Fibroblast of mammary gland (primary cell): ENCODE measurements at regions not wholly inside any gene's neighbourhood (a gene's known extent, or its start where the extent isn't known, plus 50 kb on each side); places are given as distances from the start of the nearest gene placed in this dataset.

Experiments used
- DNase-seq: peaks from one replicate; pipeline ENCODE4 v3.0.0-alpha.2; 2010; ENCODE audit warnings: low read depth
- H3K4me3 ChIP-seq: 2 replicates; pipeline ENCODE4 v1.5.1; 2011; ENCODE audit warnings: low read depth, mild to moderate bottlenecking, low read length, moderate library complexity; ENCODE audit not compliant: control insufficient read depth
- TF ChIP-seq, protein P1 (sequence below): conservative IDR thresholded peaks from 2 replicates; pipeline ENCODE4 v1.5.1; 2011; ENCODE audit warnings: low read depth, low read length, inconsistent platforms; ENCODE audit not compliant: control insufficient read depth, insufficient read depth

GRCh38 chr1:209341673-209342420 lies 241.7 kb upstream of the CAMK1G start:
- H3K4me3 ChIP-seq: no peak overlapping the region
- TF ChIP-seq, protein P1, sequence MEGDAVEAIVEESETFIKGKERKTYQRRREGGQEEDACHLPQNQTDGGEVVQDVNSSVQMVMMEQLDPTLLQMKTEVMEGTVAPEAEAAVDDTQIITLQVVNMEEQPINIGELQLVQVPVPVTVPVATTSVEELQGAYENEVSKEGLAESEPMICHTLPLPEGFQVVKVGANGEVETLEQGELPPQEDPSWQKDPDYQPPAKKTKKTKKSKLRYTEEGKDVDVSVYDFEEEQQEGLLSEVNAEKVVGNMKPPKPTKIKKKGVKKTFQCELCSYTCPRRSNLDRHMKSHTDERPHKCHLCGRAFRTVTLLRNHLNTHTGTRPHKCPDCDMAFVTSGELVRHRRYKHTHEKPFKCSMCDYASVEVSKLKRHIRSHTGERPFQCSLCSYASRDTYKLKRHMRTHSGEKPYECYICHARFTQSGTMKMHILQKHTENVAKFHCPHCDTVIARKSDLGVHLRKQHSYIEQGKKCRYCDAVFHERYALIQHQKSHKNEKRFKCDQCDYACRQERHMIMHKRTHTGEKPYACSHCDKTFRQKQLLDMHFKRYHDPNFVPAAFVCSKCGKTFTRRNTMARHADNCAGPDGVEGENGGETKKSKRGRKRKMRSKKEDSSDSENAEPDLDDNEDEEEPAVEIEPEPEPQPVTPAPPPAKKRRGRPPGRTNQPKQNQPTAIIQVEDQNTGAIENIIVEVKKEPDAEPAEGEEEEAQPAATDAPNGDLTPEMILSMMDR: no peak
- DNase-seq: no peak

- no peak for DNase-seq
- TF ChIP-seq, protein P1: no peak
- no peak overlapping the region for H3K4me3 ChIP-seq
Observed at GRCh38 chr1:209342441-209343175, 240.9 kb upstream of the CAMK1G start.

DNA sequence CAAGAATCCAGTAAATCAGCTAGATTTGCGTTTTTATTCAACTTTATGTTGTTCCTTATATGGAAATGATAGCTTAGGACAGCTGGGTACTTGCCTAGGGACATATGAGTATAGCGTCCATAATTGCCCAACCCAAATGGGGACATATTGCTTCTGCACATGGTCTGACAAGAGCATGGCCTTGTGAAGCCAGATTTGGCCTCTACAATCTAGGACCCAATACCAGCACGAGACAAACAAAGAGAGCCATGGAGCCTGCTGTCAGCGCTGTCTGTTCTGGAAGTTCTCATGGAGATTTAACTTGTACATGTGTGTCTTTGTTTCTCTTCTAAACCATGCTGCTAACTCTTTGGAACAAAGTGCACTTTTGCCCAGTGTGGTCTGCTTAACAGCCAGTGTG lies 240.0 kb upstream of the CAMK1G start:
- H3K4me3 ChIP-seq: no peak overlapping the region
- TF ChIP-seq, protein P1: no peak
- DNase-seq: no peak

- H3K4me3 ChIP-seq: no peak overlapping the region
- no peak for DNase-seq
- TF ChIP-seq, protein P1: no peak
Observed at GRCh38 chr1:209344156-209344555, 239.4 kb upstream of the CAMK1G start.

DNA sequence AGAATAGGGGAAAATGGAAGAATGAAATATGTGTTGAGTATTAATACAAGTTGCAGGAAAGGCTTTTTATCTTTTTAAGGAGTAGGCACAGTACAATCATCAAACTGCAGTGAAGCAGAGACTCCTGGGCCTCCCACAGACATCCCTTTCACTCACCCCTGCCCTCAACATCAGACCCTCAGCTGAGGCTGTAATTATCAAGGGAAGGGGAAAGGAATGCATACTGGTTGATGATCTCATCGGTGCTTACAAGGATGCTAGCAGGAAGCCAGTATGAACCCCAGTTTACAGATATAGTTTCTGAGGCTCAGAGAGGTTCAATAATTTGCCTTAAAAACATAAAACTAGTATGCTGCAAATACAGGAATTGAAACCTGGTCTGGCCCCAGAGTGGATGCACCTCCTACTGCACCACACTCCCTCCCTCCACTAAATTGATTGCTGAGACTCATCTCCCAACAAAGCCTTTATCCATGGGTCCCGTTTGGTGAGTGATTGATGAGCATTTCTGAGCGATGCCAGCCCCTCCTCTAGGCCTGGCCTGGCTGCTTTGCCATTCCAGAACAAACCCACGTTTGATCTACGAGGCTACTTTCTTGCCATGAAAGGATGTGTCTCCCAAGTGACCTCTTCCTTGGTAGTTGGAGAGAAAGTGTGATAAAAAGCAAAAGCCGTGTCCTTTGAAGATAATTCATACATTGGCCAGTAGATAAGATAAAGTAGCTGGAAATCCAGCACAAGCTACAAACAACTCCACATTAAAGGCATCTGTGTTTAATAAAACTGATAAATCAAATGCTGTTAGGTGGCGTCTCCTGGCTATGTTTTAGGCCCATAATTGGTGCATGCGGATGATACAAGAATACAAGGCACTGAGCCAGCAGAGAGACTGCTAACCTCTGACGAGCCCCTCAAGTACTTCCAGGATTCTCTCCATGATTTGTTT lies 233.9 kb upstream of the CAMK1G start:
- peak; percentile 69 for DNase-seq
- TF ChIP-seq, protein P1: no peak
- no peak overlapping the region for H3K4me3 ChIP-seq

GRCh38 chr1:209353053-209353452 lies 230.5 kb upstream of the CAMK1G start:
- no peak for DNase-seq
- TF ChIP-seq, protein P1: no peak
- no peak overlapping the region for H3K4me3 ChIP-seq
